ENCODE measurements at regions not wholly inside any gene's neighbourhood (a gene's known extent, or its start where the extent isn't known, plus 50 kb on each side); places are given as distances from the start of the nearest gene placed in this dataset.

DNA sequence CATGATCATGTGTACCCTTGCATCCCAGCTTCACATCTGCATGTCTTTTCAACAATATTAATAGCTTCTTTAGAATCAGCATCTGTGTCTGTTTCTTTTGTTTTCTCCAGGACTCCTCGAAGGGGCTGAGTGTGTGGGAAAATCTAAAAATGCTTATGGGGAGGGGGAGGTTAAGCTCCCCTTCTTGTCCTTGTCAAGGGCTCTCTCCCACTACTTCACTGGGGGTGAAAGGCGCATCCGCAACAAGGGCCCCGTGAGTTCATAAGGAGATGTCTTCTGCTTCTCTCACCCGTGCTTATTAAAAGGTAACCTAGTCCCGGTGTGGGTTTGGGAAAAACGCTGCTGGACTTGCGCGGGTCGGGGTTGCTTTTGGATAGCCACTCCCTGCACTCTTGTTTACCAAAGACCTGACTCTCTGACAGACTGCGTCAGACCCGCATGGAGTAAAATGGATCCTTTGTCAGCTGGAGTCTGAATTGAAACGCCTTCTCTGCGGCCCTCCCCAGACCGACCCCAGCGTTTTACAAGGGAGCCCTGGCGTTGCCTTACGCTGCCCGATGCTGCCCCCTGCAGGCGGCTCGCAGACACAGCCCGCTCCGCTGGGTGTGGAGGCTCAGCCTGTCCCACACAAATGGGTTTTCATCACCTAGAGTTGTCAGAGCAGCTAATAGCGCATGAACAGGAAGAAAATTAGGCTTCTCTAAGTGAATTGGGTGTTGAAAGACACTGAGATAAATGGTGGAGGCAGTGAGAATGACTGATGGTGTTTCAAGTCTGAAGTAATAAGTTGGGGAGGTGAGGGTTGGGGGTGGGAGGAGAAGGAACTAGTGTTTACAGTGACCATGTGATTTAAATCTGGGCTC lies 53.8 kb downstream of the IER5 start:
- peaks cover 6 to 29% of the 10 kb centered on the region in 2 donors for H3K4me1 ChIP-seq (ENCODE audit: control insufficient read depth in 1 of 2, low read depth in 2 of 2)
- TF ChIP-seq, protein P1, sequence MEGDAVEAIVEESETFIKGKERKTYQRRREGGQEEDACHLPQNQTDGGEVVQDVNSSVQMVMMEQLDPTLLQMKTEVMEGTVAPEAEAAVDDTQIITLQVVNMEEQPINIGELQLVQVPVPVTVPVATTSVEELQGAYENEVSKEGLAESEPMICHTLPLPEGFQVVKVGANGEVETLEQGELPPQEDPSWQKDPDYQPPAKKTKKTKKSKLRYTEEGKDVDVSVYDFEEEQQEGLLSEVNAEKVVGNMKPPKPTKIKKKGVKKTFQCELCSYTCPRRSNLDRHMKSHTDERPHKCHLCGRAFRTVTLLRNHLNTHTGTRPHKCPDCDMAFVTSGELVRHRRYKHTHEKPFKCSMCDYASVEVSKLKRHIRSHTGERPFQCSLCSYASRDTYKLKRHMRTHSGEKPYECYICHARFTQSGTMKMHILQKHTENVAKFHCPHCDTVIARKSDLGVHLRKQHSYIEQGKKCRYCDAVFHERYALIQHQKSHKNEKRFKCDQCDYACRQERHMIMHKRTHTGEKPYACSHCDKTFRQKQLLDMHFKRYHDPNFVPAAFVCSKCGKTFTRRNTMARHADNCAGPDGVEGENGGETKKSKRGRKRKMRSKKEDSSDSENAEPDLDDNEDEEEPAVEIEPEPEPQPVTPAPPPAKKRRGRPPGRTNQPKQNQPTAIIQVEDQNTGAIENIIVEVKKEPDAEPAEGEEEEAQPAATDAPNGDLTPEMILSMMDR (IDR thresholded peaks at IDR 0.05): peak; percentile 96
- H3K36me3 ChIP-seq: no peaks in the 10 kb centered on the region
- ATAC-seq (ENCODE audit: insufficient number of reproducible peaks, low FRiP score, low read depth) (peak; percentile 64), DNase-seq (ENCODE audit: low spot score) (peak; percentile 54)
- H3K9me3 ChIP-seq: no peaks in the 10 kb centered on the region
- peak overlapping the region; percentile 64 for H3K4me3 ChIP-seq
- H3K27me3 ChIP-seq (replicated peaks; ENCODE audit: insufficient read depth): no peaks in the 10 kb centered on the region
- peak overlapping the region; percentile 58 to 61 for H3K27ac ChIP-seq

DNA sequence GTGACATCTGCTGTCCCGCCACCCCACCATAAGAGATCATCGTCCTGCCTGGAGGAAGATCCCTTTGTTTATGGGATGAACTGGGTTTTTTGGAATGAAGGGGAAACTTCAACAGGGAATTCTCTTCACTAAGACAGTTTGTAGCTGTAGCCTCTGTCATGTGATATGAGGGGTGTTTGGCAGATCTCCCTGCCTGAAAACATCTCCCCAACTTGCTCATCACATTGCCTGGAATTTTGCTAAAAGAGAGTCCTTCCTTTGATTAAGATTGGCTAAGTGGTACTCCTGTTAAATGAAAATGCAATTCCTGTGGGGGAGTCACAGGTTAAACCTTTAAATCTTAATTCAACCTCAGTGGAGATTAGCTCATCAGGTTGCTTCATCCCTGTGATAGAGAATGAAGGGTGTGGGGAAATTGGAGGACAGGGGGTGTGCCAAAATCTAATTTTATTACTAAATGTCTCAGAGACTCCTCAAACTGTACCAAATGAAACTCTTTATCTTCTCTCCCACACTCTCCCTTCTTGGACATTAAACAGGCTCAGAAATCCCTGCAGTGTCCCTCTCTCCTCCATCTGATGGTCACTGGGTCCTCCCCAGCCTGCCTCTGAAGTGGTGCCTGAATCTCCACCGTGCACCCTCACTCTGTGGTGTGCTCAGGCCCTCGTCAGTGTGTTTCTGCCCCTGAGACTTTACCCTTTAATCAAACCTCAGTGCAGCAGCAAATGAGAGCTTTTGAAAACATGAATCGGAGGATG lies 54.8 kb downstream of the IER5 start:
- H3K4me1 ChIP-seq (ENCODE audit: control insufficient read depth in 1 of 2, low read depth in 2 of 2): peaks cover 6 to 29% of the 10 kb centered on the region in 2 donors

DNA sequence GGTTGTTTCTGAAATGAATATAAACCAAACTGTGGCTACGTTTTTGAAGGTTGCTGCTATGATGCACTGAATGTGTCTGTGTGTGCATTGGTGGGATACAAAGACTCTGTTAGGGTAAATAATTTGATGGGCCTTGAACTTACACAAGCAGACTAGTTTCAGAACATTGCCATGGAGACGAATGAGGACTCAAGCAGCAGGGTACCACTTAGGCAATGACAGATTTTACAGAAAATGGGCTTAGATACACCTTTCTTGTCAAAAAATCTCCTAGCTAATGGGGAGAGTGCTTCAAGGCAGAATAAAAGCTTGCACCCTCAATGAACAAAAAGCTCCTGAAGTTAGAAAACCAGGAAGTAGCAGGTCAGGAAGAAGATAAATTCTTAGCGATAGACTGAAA lies 55.7 kb downstream of the IER5 start:
- TF ChIP-seq, protein P1 (IDR thresholded peaks at IDR 0.05): no peak
- no peak overlapping the region for H3K27ac ChIP-seq
- H3K9me3 ChIP-seq: no peaks in the 10 kb centered on the region
- no peaks in the 10 kb centered on the region for H3K27me3 ChIP-seq (replicated peaks; ENCODE audit: insufficient read depth)
- DNase-seq (ENCODE audit: low spot score): no peak
- ATAC-seq (ENCODE audit: insufficient number of reproducible peaks, low FRiP score, low read depth): no peak
- H3K4me3 ChIP-seq: no peak overlapping the region
- H3K4me1 ChIP-seq (ENCODE audit: control insufficient read depth in 1 of 2, low read depth in 2 of 2): peaks cover 6 to 29% of the 10 kb centered on the region in 2 donors
- no peaks in the 10 kb centered on the region for H3K36me3 ChIP-seq

More for the DNA sequence above, 54.8 kb downstream of the IER5 start:
- H3K4me3 ChIP-seq: no peak overlapping the region
- no peaks in the 10 kb centered on the region for H3K9me3 ChIP-seq
- DNase-seq (ENCODE audit: low spot score) (no peak), ATAC-seq (ENCODE audit: insufficient number of reproducible peaks, low FRiP score, low read depth) (no peak)
- H3K36me3 ChIP-seq: no peaks in the 10 kb centered on the region
- TF ChIP-seq, protein P1 (IDR thresholded peaks at IDR 0.05): no peak
- no peak overlapping the region for H3K27ac ChIP-seq
- no peaks in the 10 kb centered on the region for H3K27me3 ChIP-seq (replicated peaks; ENCODE audit: insufficient read depth)

DNA sequence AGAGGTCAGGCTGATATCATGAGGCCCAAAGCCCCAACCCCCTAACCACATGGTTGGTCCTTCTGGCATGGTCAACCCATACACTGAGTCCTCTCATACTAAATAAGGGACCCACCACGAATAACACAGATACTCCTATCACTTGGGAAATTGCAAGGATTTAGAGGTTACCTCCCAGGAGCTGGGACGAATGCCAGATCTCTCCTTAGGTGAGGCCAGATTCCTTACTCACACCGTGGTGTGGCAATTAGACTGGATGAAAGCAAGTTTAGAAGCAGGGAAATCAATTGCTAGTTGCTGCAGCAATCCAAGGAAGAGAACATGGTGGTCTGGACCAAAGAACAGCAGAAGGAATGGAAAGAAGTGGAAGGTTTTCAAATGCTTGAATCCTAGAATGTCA lies 60.1 kb downstream of the IER5 start:
- no peaks in the 10 kb centered on the region for H3K36me3 ChIP-seq
- TF ChIP-seq, protein P1 (IDR thresholded peaks at IDR 0.05): no peak
- ATAC-seq (ENCODE audit: insufficient number of reproducible peaks, low FRiP score, low read depth) (no peak), DNase-seq (ENCODE audit: low spot score) (no peak)
- no peaks in the 10 kb centered on the region for H3K27me3 ChIP-seq (replicated peaks; ENCODE audit: insufficient read depth)
- peaks cover 19 to 25% of the 10 kb centered on the region in 2 donors for H3K4me1 ChIP-seq (ENCODE audit: control insufficient read depth in 1 of 2, low read depth in 2 of 2)
- H3K27ac ChIP-seq: no peak overlapping the region
- no peaks in the 10 kb centered on the region for H3K9me3 ChIP-seq
- no peak overlapping the region for H3K4me3 ChIP-seq

All from thoracic aorta (tissue), 2 donors.